ENCODE measurements at regions not wholly inside any gene's neighbourhood (a gene's known extent, or its start where the extent isn't known, plus 50 kb on each side); places are given as distances from the start of the nearest gene placed in this dataset.

- ATAC-seq (no peak), FAIRE-seq (no peak), DNase-seq (ENCODE audit: low read depth, low spot score) (no peak)
- H2AFZ ChIP-seq (ENCODE audit: control insufficient read depth, low read depth, low read length) = no peak overlapping the region
- no TSS peak for BruUV-seq (replicated peaks)
- no peaks in the 10 kb centered on the region for H4K20me1 ChIP-seq (ENCODE audit: control insufficient read depth, insufficient read depth)
- ChIA-PET CTCF (interaction anchor here (0.6 kb wide), 2 partner anchors 55 to 640 kb away, joined by 3 read pairs; no protein-coding TSS in a partner anchor), RAD21 (ENCODE audit: unreplicated experiment) (interaction anchor here (1.4 kb wide), 1 partner anchor 18 kb away, joined by 4 read pairs; no protein-coding TSS in a partner anchor), SMC1A (ENCODE audit: uncharacterized antibody, unreplicated experiment) (no interaction called here), POLR2A (no interaction called here)
- WGBS (ENCODE audit: insufficient coverage, insufficient replicate concordance, low lambda C conversion rate, missing lambda C conversion rate) = 74% methylated on average over 4 of the region's 4 CpGs
- no peaks in the 10 kb centered on the region for H3K9me3 ChIP-seq (replicated peaks; ENCODE audit: control insufficient read depth, insufficient read depth, low read length)
- H3K36me3 ChIP-seq (ENCODE audit: control insufficient read depth in 2 of 2, insufficient read depth in 2 of 2, low read length in 1 of 2) = no peaks in the 10 kb centered on the region
- H3K4me2 ChIP-seq (ENCODE audit: control insufficient read depth, insufficient read depth) = no peak overlapping the region
- no peaks in the 10 kb centered on the region for H3K27me3 ChIP-seq (replicated peaks in 1 of 2; ENCODE audit: control insufficient read depth in 2 of 2, insufficient read depth in 2 of 2, low read length in 1 of 2)
- H3K27ac ChIP-seq (ENCODE audit: control insufficient read depth, insufficient read depth) = no peak overlapping the region
- no peak for TF ChIP-seq SMC3 (IDR thresholded peaks at IDR 0.05; ENCODE audit: borderline replicate concordance, low read length)
- no peak for TF ChIP-seq FOXK2 (IDR thresholded peaks at IDR 0.05)
- TF ChIP-seq PRDM15 (CRISPR knock-in tag; IDR thresholded peaks at IDR 0.05) = no peak
- TF ChIP-seq SREBF2 (IDR thresholded peaks at IDR 0.05; ENCODE audit: low read length) = no peak
- no peak for TF ChIP-seq ZNF622 (IDR thresholded peaks at IDR 0.05)
- no peak for TF ChIP-seq BCL11A (IDR thresholded peaks at IDR 0.05; ENCODE audit: low read depth, low read length)
- no peak for TF ChIP-seq MLLT1 (IDR thresholded peaks at IDR 0.05)
- no peak for TF ChIP-seq SMARCA5 (IDR thresholded peaks at IDR 0.05)
- no peak for TF ChIP-seq STAT3 (IDR thresholded peaks at IDR 0.05; ENCODE audit: low read depth, low read length)
- H3K79me2 ChIP-seq (ENCODE audit: control insufficient read depth, insufficient read depth, low read length) = no peaks in the 10 kb centered on the region; the same call in 1 of the 2 replicates
- no peak overlapping the region for H3K4me3 ChIP-seq
- H3K4me1 ChIP-seq (ENCODE audit: control insufficient read depth, insufficient read depth, low read length) = peaks cover 18% of the 10 kb centered on the region
- H3K9ac ChIP-seq (ENCODE audit: control insufficient read depth, insufficient read depth, low read length) = no peak overlapping the region
- intact Hi-C loops (cut with micrococcal nuclease; ENCODE audit: unreplicated experiment) (no loop called here), in situ Hi-C loops (cut with MboI) (no loop called here)
Measured at GRCh38 chr11:33946930-33947329, 55.1 kb upstream of the LMO2 start.
